BJ (cell line): ENCODE measurements at regions not wholly inside any gene's neighbourhood (a gene's known extent, or its start where the extent isn't known, plus 50 kb on each side); places are given as distances from the start of the nearest gene placed in this dataset.

Experiments
- CTCF ChIA-PET: fragments of 350-600 bp; formaldehyde crosslinking; extraction: SDS; loops from one replicate; lab custom pipeline; 2021; ENCODE audit warnings: antibody characterized with exemption, inconsistent platforms; lab: Yijun Ruan, JAX
- POLR2A ChIA-PET: fragments of 300-600 bp; sonication (Branson Sonifier 250); formaldehyde crosslinking; extraction: SDS; loops from one replicate; lab custom pipeline; 2021; ENCODE audit warnings: antibody characterized with exemption; lab: Charles Lee
- DNase-seq: peaks from one replicate; pipeline ENCODE4 v3.0.0-alpha.2; 2011; ENCODE audit warnings: low read depth
- H3K27me3 ChIP-seq: 2 replicates; pipeline ENCODE4 v1.6.0; 2011; ENCODE audit warnings: low read length; ENCODE audit not compliant: control insufficient read depth, insufficient read depth
- H3K36me3 ChIP-seq: 2 replicates; pipeline ENCODE4 v1.5.1; 2011; ENCODE audit warnings: low read length; ENCODE audit not compliant: control insufficient read depth, insufficient read depth
- H3K4me3 ChIP-seq: 2 replicates; pipeline ENCODE4 v1.5.1; 2011; ENCODE audit warnings: low read depth, mild to moderate bottlenecking, control low read depth, low read length
- CTCF ChIP-seq: IDR thresholded peaks from 2 replicates; pipeline ENCODE4 v1.5.1; 2011; ENCODE audit warnings: low read depth, mild to moderate bottlenecking, control low read depth, inconsistent platforms, low read length, moderate library complexity; ENCODE audit not compliant: insufficient read depth

- POLR2A ChIA-PET, result no interaction called here
- Histone ChIP-seq H3K36me3 (no peaks in the 10 kb centered on the region), H3K4me3 (no peak overlapping the region), H3K27me3 (no peaks in the 10 kb centered on the region)
- no peak for DNase-seq
- TF ChIP-seq CTCF, result no peak
- CTCF ChIA-PET, result no interaction called here
Observed at GRCh38 chr5:88049737-88050136, 218.9 kb downstream of the TMEM161B start.

GRCh38 chr5:88049156-88049555 is 219.5 kb downstream of the TMEM161B start:
- ChIA-PET POLR2A (no interaction called here), CTCF (no interaction called here)
- H3K27me3 ChIP-seq, result no peaks in the 10 kb centered on the region
- TF ChIP-seq CTCF, result no peak
- no peak overlapping the region for H3K4me3 ChIP-seq
- H3K36me3 ChIP-seq, result no peaks in the 10 kb centered on the region
- DNase-seq, result no peak

- Histone ChIP-seq H3K4me3 (no peak overlapping the region), H3K36me3 (no peaks in the 10 kb centered on the region), H3K27me3 (no peaks in the 10 kb centered on the region)
- TF ChIP-seq CTCF, result no peak
- ChIA-PET CTCF (no interaction called here), POLR2A (no interaction called here)
- DNase-seq, result no peak
Observed at GRCh38 chr5:88045931-88046461, 222.6 kb downstream of the TMEM161B start.

GRCh38 chr5:88045165-88045564 is 223.5 kb downstream of the TMEM161B start:
- Histone ChIP-seq H3K4me3 (no peak overlapping the region), H3K36me3 (no peaks in the 10 kb centered on the region), H3K27me3 (no peaks in the 10 kb centered on the region)
- DNase-seq, result no peak
- ChIA-PET POLR2A (no interaction called here), CTCF (no interaction called here)
- no peak for TF ChIP-seq CTCF

GRCh38 chr5:88034520-88034919 is 234.1 kb downstream of the TMEM161B start:
- ChIA-PET CTCF (no interaction called here), POLR2A (no interaction called here)
- Histone ChIP-seq H3K27me3 (no peaks in the 10 kb centered on the region), H3K4me3 (no peak overlapping the region), H3K36me3 (no peaks in the 10 kb centered on the region)
- TF ChIP-seq CTCF, result no peak
- DNase-seq, result no peak
